NCI-H2227 (cell line): ENCODE measurements at regions not wholly inside any gene's neighbourhood (a gene's known extent, or its start where the extent isn't known, plus 50 kb on each side); places are given as distances from the start of the nearest gene placed in this dataset.

Experiments
- DNase-seq: peaks from one replicate; lab custom pipeline; 2025; ENCODE audit not compliant: unreplicated experiment; lab: John Stamatoyannopoulos, UW

DNA sequence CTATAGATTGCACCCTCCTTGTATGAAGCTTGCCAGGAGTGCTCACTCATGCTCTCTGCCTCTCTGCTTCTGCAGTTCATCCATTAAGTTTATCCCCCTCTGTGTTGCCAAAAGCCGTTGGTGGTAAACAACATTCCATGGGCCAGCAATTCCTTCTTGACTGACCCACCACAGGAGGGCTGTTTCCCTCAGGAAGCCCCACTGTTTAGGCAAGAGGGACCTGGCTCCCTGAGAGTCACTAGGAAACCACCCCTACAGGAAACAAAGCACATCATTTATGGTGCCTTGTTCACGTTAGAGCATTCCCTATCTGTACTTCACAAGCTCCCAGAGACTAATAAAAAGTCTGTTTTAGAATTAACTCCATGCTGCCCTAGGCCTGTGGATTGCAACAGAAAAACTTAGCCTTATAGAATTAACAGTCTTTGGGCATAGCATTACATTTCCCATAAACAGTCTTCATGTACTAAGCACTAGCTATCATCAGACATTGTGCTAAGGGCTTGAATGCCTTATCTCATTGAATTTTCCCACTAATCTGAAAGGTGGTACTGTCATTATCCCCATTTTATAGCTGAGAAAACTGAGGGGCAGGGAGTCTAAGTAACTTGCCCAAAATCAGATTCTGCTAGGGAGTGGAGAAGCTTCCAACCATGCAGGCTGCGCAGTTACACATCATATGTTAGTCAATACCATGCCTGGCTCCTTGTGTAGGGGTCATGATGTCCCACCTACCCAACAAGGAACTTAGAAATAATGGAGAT, 149.9 kb downstream of the SHQ1 start:
- no peak for DNase-seq

DNA sequence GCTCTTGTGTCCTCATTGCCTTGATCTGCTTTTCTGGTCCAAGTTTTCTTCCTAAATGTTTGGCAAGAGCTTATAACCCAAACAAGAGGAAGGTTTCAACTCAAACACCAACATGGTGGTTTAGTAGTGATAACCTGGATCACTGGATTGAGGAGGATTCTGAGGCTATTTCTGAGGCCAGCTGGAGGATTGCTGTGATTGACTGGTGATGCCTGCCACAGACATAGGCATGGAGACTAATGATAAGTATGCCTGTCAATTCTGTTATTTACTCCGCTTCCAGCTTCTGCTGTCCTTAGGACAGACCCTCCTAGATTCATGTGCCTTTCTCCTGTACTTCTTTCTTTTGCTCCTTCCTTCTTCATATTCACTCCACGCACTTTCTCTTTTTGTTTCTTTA, 150.5 kb downstream of the SHQ1 start:
- no peak for DNase-seq

DNA sequence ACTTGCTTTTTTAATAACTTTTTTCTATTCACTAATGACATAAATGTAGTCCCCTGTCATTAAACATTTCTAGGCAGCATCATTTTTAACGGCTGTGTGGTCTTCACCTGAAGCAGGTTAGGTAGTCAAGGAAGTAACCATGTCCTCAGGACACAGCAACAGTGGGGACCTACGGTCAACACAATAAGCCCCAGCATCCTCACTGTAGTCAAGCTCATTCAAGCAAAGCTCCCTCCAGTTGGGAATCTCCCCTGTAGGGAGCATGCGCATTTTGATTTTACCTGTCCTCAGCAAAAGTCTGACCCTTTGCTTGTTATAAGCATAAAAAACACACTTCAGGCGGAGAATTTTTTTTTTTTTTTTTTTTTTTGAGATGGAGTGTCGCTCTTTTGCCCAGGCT, 151.4 kb downstream of the SHQ1 start:
- DNase-seq: no peak

DNA sequence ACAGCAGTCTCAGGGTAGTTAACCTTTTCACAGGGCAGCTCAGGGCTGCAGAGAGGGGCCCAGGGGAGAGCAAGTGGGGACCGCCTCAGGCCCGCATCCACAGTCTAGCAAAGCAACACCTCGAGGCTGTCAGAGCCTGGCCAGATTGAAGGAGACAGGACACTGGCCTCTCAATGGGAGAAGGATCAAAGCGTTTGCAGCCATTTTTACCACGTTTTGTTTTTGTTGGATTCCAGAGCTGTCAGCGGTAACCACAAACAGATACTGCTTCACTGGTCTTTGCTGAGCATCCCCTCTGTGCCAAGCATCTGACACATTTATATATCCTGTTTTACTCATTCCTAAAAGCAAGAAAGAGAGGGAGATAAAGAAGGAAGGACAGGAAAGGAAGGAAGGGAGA, 153.8 kb downstream of the SHQ1 start:
- DNase-seq: no peak

DNA sequence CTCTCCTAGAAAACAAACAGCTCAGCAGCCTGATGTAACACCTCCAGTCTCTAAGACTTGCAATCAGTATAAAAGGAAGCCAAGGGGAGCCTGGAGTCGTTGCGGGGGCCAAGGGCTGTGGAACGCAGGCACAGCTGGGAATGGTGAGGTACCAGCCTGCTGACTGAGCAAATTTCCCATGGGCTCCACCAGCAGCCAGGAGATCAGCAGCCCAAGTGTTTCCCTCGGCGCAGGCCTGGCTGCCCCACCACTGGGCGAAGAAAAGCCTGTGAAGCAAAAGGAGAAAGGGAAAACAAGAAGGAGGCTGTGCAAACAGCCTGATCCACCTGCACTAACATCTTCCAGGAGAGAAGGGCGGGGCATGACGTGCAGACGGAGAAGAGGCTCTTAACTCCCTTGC, 155.3 kb downstream of the SHQ1 start:
- DNase-seq: peak; percentile 39

DNA sequence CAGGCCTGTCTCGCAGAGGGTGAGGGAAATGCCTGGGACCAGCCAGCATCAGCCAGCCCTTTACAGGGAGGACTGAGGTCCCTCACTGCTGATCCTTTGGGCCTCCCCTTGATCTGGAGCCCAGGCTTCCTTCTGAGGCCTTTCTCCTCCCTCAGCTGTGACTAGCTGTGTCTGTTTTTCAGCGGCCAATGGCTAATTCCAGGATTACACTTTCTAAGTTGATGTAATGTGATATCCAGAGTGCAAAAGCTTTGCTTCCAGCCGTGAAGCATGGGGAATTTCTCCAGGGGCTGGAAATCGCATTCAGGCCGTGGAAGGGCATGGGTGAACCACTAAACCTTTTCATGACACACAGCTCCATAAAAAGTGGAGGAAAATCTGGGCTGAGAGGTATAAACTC, 157.6 kb downstream of the SHQ1 start:
- no peak for DNase-seq

DNA sequence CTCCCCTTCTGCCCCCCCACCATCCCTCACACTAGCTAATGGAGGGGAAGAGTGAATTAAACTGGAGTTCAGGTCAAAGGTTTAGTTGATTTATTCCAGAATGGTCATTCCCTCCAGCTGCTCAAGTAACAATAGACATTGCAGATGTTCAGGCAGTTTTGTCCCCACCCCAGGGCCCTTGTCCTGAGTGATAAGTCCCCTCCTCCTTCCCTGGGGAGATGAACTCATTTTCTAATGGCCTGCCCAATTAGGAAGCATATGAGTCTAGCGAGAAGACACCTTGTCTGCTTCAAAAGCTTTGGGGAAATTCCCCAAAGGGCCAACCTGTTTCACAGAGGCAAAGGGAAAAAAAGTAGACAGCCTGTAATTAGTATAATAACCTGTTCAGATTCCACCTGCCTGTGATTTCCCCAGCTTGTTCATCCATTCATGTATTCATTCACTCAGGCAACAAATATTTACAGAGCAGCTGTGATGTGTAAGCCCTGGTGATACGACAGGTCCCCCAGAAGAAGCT, 165.3 kb downstream of the SHQ1 start:
- peak; percentile 75 for DNase-seq

DNA sequence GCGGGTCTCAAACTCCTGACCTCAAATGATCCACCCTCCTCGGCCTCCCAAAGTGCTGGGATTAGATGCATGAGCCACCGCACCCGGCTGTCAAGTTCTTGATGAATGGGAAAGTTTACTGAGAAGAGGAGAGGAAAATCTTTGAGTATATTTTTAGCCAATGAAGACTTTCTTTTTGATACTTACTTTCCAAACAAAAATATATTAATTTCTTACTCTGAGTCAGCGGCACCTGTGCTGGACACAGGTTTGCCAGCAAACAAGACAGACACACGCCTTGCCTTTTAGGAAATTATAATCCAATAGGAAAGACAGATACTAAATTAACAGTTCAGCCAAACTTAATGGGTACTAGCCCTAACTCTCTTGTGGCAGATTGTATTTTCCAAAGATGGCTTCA, 166.6 kb downstream of the SHQ1 start:
- no peak for DNase-seq

DNA sequence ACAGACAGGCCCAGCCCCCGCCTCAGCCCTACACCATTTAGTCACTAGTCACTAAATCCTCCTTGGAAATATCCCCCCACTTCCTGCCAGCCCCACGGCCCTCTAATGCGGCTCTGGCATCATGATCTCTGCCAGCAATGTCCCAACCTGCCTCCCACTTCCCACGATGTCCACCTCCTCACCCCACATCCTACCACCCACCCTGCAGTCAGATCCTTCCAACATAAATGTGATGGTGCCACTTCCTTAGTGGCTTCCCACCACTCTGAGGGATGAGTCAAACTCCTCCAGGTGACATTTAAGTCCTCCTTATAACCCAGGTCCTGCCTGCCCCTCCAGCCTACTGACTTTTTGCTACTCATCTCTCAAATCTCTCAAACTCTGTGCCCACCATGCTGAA, 167.5 kb downstream of the SHQ1 start:
- no peak for DNase-seq

DNA sequence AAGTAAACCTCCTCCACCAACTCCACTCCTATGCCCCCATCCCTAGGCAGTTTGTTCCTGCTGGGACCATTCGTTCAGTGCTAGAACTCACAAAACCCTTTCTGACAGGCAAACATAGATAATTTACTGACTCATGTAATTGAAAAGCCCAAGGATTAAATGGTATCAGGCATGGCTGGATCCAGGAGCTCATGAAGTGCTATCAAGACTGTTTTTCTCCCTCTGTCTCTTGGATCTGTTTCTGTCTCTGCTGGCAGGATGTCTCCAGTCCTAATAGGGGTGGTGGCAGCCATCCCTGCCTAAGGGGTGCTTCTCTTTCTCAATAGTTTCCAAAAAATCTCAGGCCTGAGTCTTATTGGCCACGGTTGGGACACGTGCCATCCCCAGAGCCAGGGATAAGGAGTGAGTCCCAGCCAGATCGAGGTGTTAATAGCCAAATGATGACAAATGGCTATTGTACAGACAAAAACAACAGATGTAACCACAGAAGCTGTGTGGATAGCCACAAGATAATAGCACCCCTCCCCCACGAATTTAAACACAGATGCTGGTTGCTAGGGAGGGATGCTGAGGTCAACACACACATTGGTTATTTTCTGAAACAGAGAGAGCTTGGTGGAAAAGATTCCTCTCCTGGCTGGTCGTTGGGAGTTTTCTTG, 168.6 kb downstream of the SHQ1 start:
- peak; percentile 46 for DNase-seq

DNA sequence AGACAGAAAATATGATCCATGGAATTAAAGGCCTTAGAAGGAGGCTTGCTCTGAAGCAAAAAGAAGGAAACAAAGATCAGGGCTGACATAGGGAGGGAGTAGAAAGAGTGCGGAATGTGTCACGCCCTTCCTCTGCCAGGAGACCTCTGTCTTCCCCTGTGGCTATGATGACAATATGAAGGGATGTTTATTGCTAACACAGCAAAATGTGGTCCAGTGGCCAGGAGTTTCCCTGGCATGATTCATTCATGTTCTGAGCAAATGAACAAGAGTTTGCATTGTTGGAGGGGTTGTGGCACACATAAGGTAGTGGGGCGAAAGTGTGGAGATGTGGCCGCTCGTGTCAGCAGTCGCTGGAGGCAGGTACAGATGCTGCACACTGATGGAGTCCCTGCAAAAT, 169.4 kb downstream of the SHQ1 start:
- no peak for DNase-seq

DNA sequence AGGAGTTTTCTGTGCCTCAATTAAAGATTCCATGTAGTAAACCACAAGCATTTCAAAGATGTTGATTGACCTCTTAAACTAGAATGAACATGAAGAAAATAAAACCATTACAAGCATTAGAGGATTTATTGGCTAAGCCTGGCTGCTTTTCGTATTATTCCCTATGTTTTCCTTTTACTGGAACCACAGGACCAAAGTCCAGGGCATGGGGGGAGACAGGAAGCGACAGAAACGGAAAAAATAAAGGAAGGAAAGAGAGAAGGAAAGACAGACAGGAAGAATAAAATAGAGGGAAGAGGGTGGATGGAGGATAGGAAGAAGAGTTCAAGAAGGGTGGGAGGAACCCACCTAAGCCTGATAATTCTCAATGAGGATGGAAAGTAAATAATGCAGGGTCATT, 169.9 kb downstream of the SHQ1 start:
- no peak for DNase-seq

DNA sequence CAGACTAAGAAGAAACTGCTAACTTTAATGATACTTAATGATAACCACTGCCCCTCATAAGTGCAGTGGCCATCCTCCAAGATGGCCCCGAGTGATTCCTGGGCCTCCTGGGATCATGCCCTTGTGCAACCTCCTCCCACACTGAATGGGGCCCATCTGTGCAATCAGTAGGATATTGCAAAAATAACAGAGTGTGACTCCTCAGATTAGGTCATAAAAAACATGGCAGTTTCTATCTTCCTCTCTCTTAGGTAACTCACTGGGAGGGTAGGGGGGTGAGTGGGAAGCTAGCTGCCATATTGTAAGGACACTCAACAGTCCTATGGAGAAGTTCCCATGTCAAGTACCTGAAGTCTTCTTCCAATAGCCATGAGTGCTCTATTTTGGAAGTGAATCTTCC, 173.0 kb downstream of the SHQ1 start:
- no peak for DNase-seq

DNA sequence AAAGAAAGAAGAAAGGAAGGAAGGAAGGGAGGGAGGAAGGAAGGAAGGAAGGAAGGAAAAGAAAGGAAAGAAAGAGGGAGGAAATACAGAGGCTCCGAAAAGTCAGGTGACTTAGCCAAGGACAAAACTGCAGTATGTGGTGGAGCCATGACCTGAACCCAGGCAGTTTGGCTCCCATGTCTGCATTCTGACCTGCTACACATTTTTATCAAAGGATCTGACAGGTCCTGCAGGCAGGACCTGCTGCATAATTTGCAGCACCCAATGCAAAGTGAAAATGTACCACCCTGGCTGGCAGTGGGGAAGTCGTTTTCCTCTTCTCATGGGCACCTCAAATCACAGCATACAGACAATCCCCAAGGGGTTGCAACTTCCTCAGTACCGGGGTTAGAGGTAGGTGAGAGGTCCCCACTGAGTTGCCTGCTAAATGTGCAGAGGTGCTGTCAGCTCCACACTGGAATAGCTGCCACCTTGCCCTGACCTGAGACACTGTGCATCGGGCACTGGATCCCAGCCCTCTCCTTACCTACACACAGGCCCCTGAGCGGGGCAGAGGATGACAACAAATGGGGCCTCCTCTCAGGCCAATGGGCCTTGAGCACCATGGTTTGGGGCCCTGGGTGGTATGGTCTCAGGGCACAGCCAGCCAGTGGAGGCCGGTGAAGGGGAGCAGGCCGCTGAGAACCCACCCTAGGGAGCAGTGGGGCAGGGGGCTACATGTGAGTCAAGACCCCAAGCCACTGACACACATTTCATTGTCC, 175.1 kb downstream of the SHQ1 start:
- DNase-seq: no peak

DNA sequence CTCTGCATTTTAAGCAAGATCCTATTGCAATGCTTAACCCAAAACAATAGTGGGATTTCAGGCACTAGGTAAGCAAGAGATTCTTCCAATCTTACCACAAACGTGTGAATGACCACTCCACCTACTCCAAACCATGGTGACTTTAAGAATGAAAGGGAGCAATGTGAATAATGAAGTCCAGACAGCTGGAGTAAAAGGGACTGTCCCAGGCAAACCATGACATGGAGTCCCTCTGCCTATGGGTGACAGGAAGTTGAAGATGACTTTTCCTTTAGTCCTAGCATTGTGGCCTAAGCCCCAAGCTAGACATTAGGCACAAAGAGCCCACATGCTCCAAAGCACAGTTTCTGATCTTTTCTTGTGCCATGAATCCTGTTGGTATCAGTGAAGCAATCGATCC, 179.0 kb downstream of the SHQ1 start:
- no peak for DNase-seq

DNA sequence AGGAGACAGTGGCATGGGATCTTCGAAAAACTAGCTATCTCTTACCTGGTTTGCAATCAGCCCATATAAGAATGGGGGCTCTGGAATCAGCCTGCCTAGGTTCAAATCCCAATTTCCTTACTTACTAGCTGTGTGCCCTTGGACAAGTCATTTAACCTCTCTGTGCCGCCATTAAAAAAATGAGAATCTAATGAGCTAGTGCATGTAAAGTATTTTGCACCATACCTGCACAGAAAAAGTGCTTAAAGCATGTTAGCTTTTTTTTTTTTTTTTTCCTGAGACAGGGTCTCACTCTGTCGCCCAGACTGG, 181.8 kb downstream of the SHQ1 start:
- DNase-seq: no peak

DNA sequence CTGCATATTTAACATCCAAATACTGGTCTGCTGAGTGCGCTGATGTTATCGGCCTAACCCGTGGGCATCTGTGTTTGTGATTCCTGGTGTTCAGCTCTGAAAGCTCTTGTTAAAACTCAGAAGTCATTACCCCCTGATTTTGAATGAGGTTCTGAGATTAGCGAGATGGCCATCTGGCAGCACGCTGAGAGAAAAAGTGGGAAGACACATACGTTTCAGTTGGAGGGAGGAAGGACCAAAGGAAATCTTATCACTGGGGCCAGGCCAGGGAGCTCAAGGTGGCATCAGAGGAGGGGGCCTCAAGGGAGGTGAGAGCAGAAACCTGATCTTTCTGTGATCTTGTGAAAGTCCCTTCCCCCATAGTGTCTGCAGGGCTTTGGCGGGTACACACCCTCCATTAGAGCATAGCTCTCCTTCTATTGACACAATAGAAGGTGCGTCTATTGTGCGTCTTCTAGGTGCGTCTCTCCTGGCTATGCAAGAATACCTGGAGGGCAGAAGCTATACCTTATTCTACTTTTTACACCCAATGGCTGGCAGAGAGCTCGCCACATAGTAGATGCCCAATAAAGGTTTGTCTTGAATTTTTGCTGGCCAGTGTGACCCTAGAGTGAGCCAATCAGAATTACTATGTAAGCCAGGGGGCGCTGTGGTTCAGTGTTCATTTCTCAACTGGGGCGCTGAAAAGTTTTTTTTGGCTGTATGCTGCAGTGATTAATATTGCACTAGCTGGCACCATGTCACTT, 182.4 kb downstream of the SHQ1 start:
- no peak for DNase-seq

DNA sequence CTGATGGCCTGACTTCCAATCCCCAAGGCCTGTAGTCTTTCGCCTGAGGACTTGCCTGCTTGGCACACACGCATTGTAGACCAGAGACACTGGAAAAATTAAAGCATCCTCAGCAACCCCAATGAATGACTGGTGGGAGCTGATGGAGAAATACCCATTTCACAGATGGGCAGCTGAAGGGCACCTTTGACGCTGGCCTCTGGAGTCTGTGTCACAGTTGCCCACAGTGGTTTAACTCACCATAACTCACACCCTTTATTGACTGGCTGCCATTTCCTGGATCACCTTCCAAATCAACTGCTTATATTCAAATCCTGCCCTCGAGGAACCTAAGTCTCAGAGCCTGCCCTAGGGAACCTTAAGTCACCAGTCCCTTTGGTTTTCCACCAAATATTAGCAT, 183.1 kb downstream of the SHQ1 start:
- no peak for DNase-seq

DNA sequence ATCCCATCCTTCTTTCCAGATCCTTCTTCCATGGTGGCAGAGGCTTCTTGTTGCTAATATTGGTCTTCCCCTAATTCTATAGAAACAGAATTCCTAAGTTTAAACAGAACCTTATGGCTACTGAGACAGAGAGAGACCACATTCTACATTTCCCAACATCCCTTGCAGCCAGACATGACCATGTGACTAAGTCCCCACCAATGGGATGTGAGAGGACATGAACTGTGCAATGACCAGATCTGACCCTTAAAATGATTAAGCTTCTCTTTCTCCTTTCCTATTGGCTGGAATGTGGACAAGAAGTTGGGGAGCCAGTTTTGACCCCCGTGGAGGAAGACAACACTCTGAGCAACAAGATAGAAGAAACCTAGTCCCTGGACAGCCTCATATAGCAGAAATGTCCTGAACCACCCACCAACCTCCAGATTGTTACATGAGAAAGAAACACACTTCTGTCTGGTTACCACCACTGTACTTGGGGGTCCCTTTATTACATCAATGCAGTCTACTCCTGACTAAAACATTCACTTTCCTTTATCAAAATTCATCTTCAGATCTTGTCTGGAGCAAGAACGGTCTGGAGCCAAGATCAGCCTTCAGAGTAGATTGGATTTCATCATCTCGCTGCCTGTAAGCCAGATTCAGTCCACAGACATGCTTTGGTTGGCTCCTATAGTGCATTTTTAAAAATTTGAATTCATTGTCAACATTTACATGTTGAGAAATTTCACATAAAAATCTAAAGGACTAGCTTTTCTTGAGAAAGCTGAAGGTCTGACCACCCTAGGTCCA, 183.9 kb downstream of the SHQ1 start:
- DNase-seq: no peak

DNA sequence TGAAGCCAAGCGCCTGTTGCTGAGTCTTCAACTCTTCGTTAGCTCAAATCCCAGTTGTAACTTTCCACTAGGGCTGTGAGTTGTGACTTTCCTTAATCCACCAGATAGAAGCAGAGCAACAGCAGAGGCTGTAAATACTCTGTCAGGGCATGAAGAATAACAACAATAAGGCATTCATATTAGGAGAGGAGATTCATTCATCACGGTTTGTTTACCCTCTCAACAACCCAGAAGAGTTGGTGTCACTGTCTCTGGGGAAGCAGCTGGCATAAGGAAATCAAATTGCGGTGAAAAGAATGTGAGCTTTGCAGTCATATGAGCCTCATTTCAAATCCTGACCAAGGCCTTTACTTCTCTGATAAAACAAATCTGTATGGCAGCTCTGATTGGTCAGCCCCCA, 184.8 kb downstream of the SHQ1 start:
- DNase-seq: no peak

DNA sequence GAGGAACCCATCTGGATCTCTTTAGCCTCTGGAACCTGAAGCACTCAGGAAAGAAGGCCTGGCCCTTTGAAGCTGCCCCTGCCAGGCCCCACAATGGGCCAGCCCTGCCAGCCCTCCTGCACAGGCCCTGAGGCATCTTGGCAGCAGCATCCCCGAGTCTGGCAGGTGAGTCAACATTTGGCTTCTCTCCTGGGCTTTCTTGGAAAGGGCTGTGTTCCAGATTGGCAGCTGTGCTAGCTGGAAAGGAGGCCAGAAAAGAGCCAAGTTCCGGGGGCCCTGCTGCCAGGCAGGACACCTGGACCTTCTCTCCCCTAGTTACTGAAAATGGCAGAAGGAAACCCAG, 187.2 kb downstream of the SHQ1 start:
- no peak for DNase-seq
